Esophagus squamous epithelium (tissue), 4 donors: ENCODE measurements at regions not wholly inside any gene's neighbourhood (a gene's known extent, or its start where the extent isn't known, plus 50 kb on each side); places are given as distances from the start of the nearest gene placed in this dataset.

Source experiments
- POLR2A ChIP-seq, 4 donors: fragments of 450-650 bp; IDR thresholded peaks; one replicate each; pipeline ENCODE4 v1.6.1; 2017; ENCODE audit warnings: antibody characterized with exemption in 4 of 4, mild to moderate bottlenecking in 4 of 4, moderate library complexity in 3 of 4
- TF ChIP-seq, protein P1 (sequence below), 6 experiments: fragments of 450-650 bp in 4 of 6; fragments of 200-600 bp in 2 of 6; sonication (generic) in 2 of 6; IDR thresholded peaks; one replicate each; pipeline ENCODE4 v1.5.1; 2016 to 2019; ENCODE audit warnings: antibody characterized with exemption in 6 of 6, mild to moderate bottlenecking in 4 of 6, moderate library complexity in 4 of 6

GRCh38 chr9:119701651-119702050 is 332.4 kb upstream of the BRINP1 start:
- TF ChIP-seq, protein P1, sequence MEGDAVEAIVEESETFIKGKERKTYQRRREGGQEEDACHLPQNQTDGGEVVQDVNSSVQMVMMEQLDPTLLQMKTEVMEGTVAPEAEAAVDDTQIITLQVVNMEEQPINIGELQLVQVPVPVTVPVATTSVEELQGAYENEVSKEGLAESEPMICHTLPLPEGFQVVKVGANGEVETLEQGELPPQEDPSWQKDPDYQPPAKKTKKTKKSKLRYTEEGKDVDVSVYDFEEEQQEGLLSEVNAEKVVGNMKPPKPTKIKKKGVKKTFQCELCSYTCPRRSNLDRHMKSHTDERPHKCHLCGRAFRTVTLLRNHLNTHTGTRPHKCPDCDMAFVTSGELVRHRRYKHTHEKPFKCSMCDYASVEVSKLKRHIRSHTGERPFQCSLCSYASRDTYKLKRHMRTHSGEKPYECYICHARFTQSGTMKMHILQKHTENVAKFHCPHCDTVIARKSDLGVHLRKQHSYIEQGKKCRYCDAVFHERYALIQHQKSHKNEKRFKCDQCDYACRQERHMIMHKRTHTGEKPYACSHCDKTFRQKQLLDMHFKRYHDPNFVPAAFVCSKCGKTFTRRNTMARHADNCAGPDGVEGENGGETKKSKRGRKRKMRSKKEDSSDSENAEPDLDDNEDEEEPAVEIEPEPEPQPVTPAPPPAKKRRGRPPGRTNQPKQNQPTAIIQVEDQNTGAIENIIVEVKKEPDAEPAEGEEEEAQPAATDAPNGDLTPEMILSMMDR (IDR thresholded peaks at IDR 0.05), result no peak
- TF ChIP-seq POLR2A (IDR thresholded peaks at IDR 0.05), result no peak
